Omental fat pad (tissue), 3 donors: ENCODE measurements at regions not wholly inside any gene's neighbourhood (a gene's known extent, or its start where the extent isn't known, plus 50 kb on each side); places are given as distances from the start of the nearest gene placed in this dataset.

ENCODE experiments used
- ATAC-seq: fragments of 150-250 bp; one replicate; pipeline ENCODE4 v1.9.1; 2016; ENCODE audit warnings: mild to moderate bottlenecking, moderate library complexity; ENCODE audit not compliant: low FRiP score
- DNase-seq: peaks from one replicate; pipeline ENCODE4 v3.0.0-alpha.2; 2019; ENCODE audit warnings: low spot score
- CTCF ChIP-seq, 3 donors: fragments of 450-650 bp; IDR thresholded peaks; one replicate each; pipeline ENCODE4 v1.5.1; 2016 to 2017; ENCODE audit warnings: antibody characterized with exemption in 3 of 3, mild to moderate bottlenecking in 3 of 3, moderate library complexity in 2 of 3

GRCh38 chr11:109148669-109149068 lies 273.3 kb upstream of the C11orf87 start:
- ATAC-seq (no peak), DNase-seq (no peak)
- TF ChIP-seq CTCF (IDR thresholded peaks at IDR 0.05), result no peak

- ATAC-seq, result no peak
- TF ChIP-seq CTCF (IDR thresholded peaks at IDR 0.05), result no peak
- no peak for DNase-seq
These were observed 271.4 kb upstream of the C11orf87 start for GRCh38 chr11:109150581-109150980.

GRCh38 chr11:109153836-109154235 lies 268.2 kb upstream of the C11orf87 start:
- DNase-seq, result no peak
- TF ChIP-seq CTCF (IDR thresholded peaks at IDR 0.05), result no peak
- no peak for ATAC-seq

GRCh38 chr11:109155291-109155690 lies 266.7 kb upstream of the C11orf87 start:
- no peak for ATAC-seq
- DNase-seq, result no peak
- TF ChIP-seq CTCF (IDR thresholded peaks at IDR 0.05), result no peak

GRCh38 chr11:109165035-109165434 lies 257.0 kb upstream of the C11orf87 start:
- ATAC-seq (no peak), DNase-seq (no peak)
- no peak for TF ChIP-seq CTCF (IDR thresholded peaks at IDR 0.05)

- no peak for TF ChIP-seq CTCF (IDR thresholded peaks at IDR 0.05)
- DNase-seq, result no peak
- ATAC-seq, result no peak
These were observed 255.5 kb upstream of the C11orf87 start for GRCh38 chr11:109166441-109166840.

GRCh38 chr11:109173504-109173903 lies 248.5 kb upstream of the C11orf87 start:
- DNase-seq, result no peak
- ATAC-seq, result no peak
- TF ChIP-seq CTCF (IDR thresholded peaks at IDR 0.05), result no peak
